ENCODE measurements at regions not wholly inside any gene's neighbourhood (a gene's known extent, or its start where the extent isn't known, plus 50 kb on each side); places are given as distances from the start of the nearest gene placed in this dataset.

DNA sequence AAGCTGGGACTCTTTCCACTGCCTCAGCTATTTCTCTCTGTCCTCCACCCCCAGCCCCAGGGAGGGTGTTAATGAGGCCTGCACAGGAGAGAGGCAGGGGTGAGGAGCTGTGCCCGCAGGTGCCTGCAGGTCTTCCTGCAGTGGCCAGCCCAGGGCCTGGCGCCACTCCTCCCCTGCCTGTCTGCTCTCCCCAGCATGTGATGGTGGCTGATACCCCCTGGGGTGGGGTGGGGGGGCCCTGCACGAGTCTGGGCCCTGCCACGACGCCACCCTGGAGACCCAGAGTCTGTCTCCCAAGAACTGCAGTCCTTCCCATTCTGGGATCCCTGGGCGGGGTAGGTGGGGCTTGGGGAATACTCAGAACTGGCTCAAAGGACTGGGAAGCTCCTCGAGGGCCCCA, 166.4 kb upstream of the SMIM23 start:
- DNase-seq (ENCODE audit: low read depth in 1 of 2, low spot score in 2 of 2), result no peak
- Histone ChIP-seq H3K56ac (replicated peaks; ENCODE audit: insufficient read length, low read depth, low read length) (no peak overlapping the region), H4K91ac (replicated peaks; ENCODE audit: insufficient read length, low read length) (no peak overlapping the region), H2AK5ac (ENCODE audit: low read depth, low read length) (no peak overlapping the region), H2AFZ (ENCODE audit: low read length) (no peak overlapping the region), H3K18ac (ENCODE audit: extremely low read depth, low read length) (no peak overlapping the region), H3K79me1 (ENCODE audit: low read depth, low read length) (no peaks in the 10 kb centered on the region), H3K23ac (ENCODE audit: insufficient read length) (no peak overlapping the region), H2BK15ac (ENCODE audit: low read length) (no peak overlapping the region), H3K4ac (replicated peaks; ENCODE audit: insufficient read length, low read depth, low read length) (no peak overlapping the region), H3K9ac (replicated peaks in 1 of 4; ENCODE audit: extremely low read depth in 1 of 4, low read depth in 3 of 4, low read length in 3 of 4) (no peak overlapping the region), H3K14ac (ENCODE audit: insufficient read length) (no peak overlapping the region), H3K4me2 (ENCODE audit: insufficient read depth in 1 of 2, low read depth in 2 of 2, low read length in 2 of 2) (no peak overlapping the region), H2BK5ac (ENCODE audit: low read depth, low read length) (no peak overlapping the region), H3K23me2 (ENCODE audit: low read depth, low read length) (peaks cover 3% of the 10 kb centered on the region; the same call in 1 of the 2 replicates), H4K5ac (ENCODE audit: insufficient read length, low read depth, low read length) (no peak overlapping the region), H3K4me3 (ENCODE audit: extremely low read depth in 1 of 4, insufficient read depth in 2 of 4, low read depth in 3 of 4, low read length in 4 of 4) (no peak overlapping the region), H3K4me1 (replicated peaks in 1 of 4; ENCODE audit: control insufficient read depth in 3 of 4, insufficient read depth in 4 of 4, low read length in 3 of 4) (peaks cover 6 to 24% (median 20%) of the 10 kb centered on the region in 4 experiments), H2BK20ac (ENCODE audit: low read length) (no peak overlapping the region), H3K36me3 (ENCODE audit: control insufficient read depth in 2 of 4, insufficient read depth in 4 of 4, low read length in 3 of 4) (no peaks in the 10 kb centered on the region), H2BK120ac (replicated peaks; ENCODE audit: low read depth, low read length) (no peak overlapping the region), H3K27ac (ENCODE audit: low read depth, low read length) (no peak overlapping the region), H3K79me2 (ENCODE audit: control insufficient read depth in 1 of 2, insufficient read depth in 2 of 2, low read length in 2 of 2) (no peaks in the 10 kb centered on the region), H4K20me1 (replicated peaks in 1 of 2; ENCODE audit: control insufficient read depth in 1 of 2, insufficient read depth in 2 of 2, low read length in 2 of 2) (peaks cover 3 to 12% of the 10 kb centered on the region in 2 experiments), H3K9me3 (ENCODE audit: insufficient read depth in 2 of 2, low read depth in 1 of 2, low read length in 1 of 2) (no peaks in the 10 kb centered on the region), H2BK12ac (ENCODE audit: low read depth, low read length) (no peak overlapping the region), H4K8ac (ENCODE audit: extremely low read depth, insufficient read depth, low read length) (no peak overlapping the region; the same call in 1 of the 2 replicates), H3K27me3 (replicated peaks in 1 of 4; ENCODE audit: control insufficient read depth in 3 of 4, extremely low read depth in 1 of 4, insufficient read depth in 3 of 4, low read length in 3 of 4) (peaks cover 28 to 83% (median 71%) of the 10 kb centered on the region in 4 experiments)
- WGBS, 2 experiments (ENCODE audit: extremely low coverage in 1 of 2, insufficient coverage in 1 of 2, insufficient read length in 1 of 2, insufficient replicate concordance in 2 of 2, low coverage in 1 of 2, low lambda C conversion rate in 2 of 2, missing lambda C conversion rate in 1 of 2), result 86% methylated on average over 6 of the region's 7 CpGs; no CpG with 5 or more reads in 1 of the 2 experiments
- ChIA-PET CTCF (ENCODE audit: partially characterized antibody) (interaction anchor here (0.9 to 2.5 kb wide), 5 partner anchors 9 to 200 kb away, joined by 3 to 11 read pairs (median 8); partner anchors contain the start of gene FGF18), POLR2A (ENCODE audit: partially characterized antibody) (no interaction called here)
- FAIRE-seq, result no peak
- no peak for TF ChIP-seq SUZ12 (IDR thresholded peaks at IDR 0.05; ENCODE audit: low read length)
- TF ChIP-seq SIRT6 (IDR thresholded peaks at IDR 0.05; ENCODE audit: low read length), result no peak
- TF ChIP-seq BACH1 (IDR thresholded peaks at IDR 0.05; ENCODE audit: low read length), result no peak
- TF ChIP-seq SIN3A (conservative IDR thresholded peaks at IDR 0.05 in 1 of 2, IDR thresholded peaks at IDR 0.05 in 1 of 2; ENCODE audit: low read depth in 1 of 2, low read length in 2 of 2), result no peak
- no peak for TF ChIP-seq RAD21 (IDR thresholded peaks at IDR 0.05 in 1 of 2, conservative IDR thresholded peaks at IDR 0.05 in 1 of 2; ENCODE audit: low read depth in 2 of 2, low read length in 2 of 2)
- no peak for TF ChIP-seq KDM1A (IDR thresholded peaks at IDR 0.05; ENCODE audit: borderline replicate concordance, low read length)
- no peak for TF ChIP-seq RXRA (IDR thresholded peaks at IDR 0.05; ENCODE audit: insufficient read depth, low read depth, low read length)
- no peak for TF ChIP-seq TBP (IDR thresholded peaks at IDR 0.05; ENCODE audit: low read depth, low read length)
- no peak for TF ChIP-seq CBX5 (IDR thresholded peaks at IDR 0.05; ENCODE audit: low read depth, low read length)
- TF ChIP-seq, protein P1, sequence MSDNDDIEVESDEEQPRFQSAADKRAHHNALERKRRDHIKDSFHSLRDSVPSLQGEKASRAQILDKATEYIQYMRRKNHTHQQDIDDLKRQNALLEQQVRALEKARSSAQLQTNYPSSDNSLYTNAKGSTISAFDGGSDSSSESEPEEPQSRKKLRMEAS (IDR thresholded peaks at IDR 0.05), result no peak
- TF ChIP-seq SAP30 (IDR thresholded peaks at IDR 0.05; ENCODE audit: insufficient read depth, insufficient replicate concordance, low read length), result no peak
- no peak for TF ChIP-seq CBX8 (IDR thresholded peaks at IDR 0.05; ENCODE audit: borderline replicate concordance, low read depth, low read length)
- no peak for TF ChIP-seq NRF1 (IDR thresholded peaks at IDR 0.05; ENCODE audit: low read depth, low read length)
- no peak for TF ChIP-seq POU5F1 (IDR thresholded peaks at IDR 0.05; ENCODE audit: low read depth, low read length)

Data from H1 (cell line).